ENCODE measurements at regions not wholly inside any gene's neighbourhood (a gene's known extent, or its start where the extent isn't known, plus 50 kb on each side); places are given as distances from the start of the nearest gene placed in this dataset.

DNA sequence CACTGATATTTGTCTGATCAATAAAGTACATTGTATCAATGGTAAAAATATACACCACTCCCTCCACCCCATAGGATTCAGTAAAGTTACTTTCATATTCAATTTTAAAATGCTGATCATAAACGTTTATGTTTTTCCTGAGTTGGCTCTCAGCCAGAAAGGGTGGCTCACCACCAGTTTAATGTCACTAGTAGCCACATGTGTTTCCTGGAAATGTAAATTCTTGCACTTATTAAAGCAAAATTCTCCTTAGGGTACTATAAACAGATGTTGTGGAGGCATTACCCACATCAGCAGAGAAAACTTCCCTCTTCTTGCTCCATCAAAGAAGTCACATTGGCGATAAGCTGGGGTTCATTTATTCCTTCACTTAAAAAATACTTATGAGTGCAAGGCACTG lies 210.3 kb downstream of the SREK1 start:
- TF ChIP-seq, protein P1, sequence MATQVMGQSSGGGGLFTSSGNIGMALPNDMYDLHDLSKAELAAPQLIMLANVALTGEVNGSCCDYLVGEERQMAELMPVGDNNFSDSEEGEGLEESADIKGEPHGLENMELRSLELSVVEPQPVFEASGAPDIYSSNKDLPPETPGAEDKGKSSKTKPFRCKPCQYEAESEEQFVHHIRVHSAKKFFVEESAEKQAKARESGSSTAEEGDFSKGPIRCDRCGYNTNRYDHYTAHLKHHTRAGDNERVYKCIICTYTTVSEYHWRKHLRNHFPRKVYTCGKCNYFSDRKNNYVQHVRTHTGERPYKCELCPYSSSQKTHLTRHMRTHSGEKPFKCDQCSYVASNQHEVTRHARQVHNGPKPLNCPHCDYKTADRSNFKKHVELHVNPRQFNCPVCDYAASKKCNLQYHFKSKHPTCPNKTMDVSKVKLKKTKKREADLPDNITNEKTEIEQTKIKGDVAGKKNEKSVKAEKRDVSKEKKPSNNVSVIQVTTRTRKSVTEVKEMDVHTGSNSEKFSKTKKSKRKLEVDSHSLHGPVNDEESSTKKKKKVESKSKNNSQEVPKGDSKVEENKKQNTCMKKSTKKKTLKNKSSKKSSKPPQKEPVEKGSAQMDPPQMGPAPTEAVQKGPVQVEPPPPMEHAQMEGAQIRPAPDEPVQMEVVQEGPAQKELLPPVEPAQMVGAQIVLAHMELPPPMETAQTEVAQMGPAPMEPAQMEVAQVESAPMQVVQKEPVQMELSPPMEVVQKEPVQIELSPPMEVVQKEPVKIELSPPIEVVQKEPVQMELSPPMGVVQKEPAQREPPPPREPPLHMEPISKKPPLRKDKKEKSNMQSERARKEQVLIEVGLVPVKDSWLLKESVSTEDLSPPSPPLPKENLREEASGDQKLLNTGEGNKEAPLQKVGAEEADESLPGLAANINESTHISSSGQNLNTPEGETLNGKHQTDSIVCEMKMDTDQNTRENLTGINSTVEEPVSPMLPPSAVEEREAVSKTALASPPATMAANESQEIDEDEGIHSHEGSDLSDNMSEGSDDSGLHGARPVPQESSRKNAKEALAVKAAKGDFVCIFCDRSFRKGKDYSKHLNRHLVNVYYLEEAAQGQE (IDR thresholded peaks at IDR 0.05), result no peak
- TF ChIP-seq, protein P2, sequence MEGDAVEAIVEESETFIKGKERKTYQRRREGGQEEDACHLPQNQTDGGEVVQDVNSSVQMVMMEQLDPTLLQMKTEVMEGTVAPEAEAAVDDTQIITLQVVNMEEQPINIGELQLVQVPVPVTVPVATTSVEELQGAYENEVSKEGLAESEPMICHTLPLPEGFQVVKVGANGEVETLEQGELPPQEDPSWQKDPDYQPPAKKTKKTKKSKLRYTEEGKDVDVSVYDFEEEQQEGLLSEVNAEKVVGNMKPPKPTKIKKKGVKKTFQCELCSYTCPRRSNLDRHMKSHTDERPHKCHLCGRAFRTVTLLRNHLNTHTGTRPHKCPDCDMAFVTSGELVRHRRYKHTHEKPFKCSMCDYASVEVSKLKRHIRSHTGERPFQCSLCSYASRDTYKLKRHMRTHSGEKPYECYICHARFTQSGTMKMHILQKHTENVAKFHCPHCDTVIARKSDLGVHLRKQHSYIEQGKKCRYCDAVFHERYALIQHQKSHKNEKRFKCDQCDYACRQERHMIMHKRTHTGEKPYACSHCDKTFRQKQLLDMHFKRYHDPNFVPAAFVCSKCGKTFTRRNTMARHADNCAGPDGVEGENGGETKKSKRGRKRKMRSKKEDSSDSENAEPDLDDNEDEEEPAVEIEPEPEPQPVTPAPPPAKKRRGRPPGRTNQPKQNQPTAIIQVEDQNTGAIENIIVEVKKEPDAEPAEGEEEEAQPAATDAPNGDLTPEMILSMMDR (IDR thresholded peaks at IDR 0.05; ENCODE audit: low read depth, low read length, missing input control), result no peak
- TF ChIP-seq GABPA (IDR thresholded peaks at IDR 0.05 in 1 of 2, conservative IDR thresholded peaks at IDR 0.05 in 1 of 2), result no peak
- no peak for TF ChIP-seq TAF1 (conservative IDR thresholded peaks at IDR 0.05)
- TF ChIP-seq, protein P3, sequence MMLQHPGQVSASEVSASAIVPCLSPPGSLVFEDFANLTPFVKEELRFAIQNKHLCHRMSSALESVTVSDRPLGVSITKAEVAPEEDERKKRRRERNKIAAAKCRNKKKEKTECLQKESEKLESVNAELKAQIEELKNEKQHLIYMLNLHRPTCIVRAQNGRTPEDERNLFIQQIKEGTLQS (IDR thresholded peaks at IDR 0.05), result no peak
- TF ChIP-seq NR2F2 (IDR thresholded peaks at IDR 0.05), result no peak
- TF ChIP-seq JUND (IDR thresholded peaks at IDR 0.05), result no peak

Measured in liver (tissue), 3 donors.